Chondrocyte (in vitro differentiated cells): ENCODE measurements at regions not wholly inside any gene's neighbourhood (a gene's known extent, or its start where the extent isn't known, plus 50 kb on each side); places are given as distances from the start of the nearest gene placed in this dataset.

ENCODE experiments used
- DNase-seq: peaks from one replicate; pipeline ENCODE4 v3.0.0; 2021; ENCODE audit warnings: mixed read lengths, low spot score
- H3K27ac Mint-ChIP-seq: one replicate; pipeline ENCODE4 v1.8.0; 2021; ENCODE audit warnings: mild to moderate bottlenecking, moderate library complexity, mixed read lengths; ENCODE audit not compliant: unreplicated experiment
- H3K27me3 Mint-ChIP-seq: 2 replicates; pipeline ENCODE4 v1.8.0; 2021; ENCODE audit warnings: low read depth, mixed read lengths
- H3K36me3 Mint-ChIP-seq: 2 replicates; pipeline ENCODE4 v1.8.0; 2021; ENCODE audit warnings: low read depth, mixed read lengths
- H3K4me1 Mint-ChIP-seq: 2 replicates; pipeline ENCODE4 v1.8.0; 2021; ENCODE audit warnings: low read depth, mild to moderate bottlenecking, mixed read lengths
- H3K4me3 Mint-ChIP-seq: one replicate; pipeline ENCODE4 v1.8.0; 2021; ENCODE audit warnings: mild to moderate bottlenecking, moderate library complexity, mixed read lengths; ENCODE audit not compliant: unreplicated experiment
- H3K9me3 Mint-ChIP-seq: 2 replicates; pipeline ENCODE4 v1.8.0; 2021; ENCODE audit warnings: low read depth, mixed read lengths
- TF ChIP-seq, protein P1 (sequence below): fragments of 200-600 bp; sonication (generic); IDR thresholded peaks from 2 replicates; pipeline ENCODE4 v1.5.0; 2021; ENCODE audit warnings: antibody characterized with exemption, mild to moderate bottlenecking, moderate library complexity

DNA sequence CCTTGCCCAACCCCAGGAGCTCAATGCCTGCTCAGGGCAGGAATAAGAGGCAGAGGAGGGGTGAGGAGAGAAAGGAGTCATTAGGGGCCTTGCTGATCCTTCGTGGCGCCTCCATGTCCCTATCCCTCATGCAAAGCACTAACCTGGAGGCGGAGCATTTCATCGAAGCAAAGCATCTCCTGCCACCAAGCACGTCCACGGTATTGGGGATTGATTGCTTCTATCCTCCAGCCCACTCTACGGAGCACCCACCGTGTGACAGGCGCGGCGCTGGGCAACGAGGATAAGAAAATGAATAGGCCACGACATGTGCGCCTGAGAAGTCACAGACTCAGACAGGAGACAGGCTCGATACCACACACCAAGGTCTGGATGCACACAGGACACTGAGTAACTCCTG lies 67.0 kb downstream of the IGLL1 start:
- Mint-ChIP-seq H3K27ac (no peak overlapping the region), H3K36me3 (no peaks in the 10 kb centered on the region), H3K27me3 (no peaks in the 10 kb centered on the region), H3K9me3 (no peaks in the 10 kb centered on the region), H3K4me3 (no peak overlapping the region), H3K4me1 (no peaks in the 10 kb centered on the region)
- DNase-seq: no peak
- TF ChIP-seq, protein P1, sequence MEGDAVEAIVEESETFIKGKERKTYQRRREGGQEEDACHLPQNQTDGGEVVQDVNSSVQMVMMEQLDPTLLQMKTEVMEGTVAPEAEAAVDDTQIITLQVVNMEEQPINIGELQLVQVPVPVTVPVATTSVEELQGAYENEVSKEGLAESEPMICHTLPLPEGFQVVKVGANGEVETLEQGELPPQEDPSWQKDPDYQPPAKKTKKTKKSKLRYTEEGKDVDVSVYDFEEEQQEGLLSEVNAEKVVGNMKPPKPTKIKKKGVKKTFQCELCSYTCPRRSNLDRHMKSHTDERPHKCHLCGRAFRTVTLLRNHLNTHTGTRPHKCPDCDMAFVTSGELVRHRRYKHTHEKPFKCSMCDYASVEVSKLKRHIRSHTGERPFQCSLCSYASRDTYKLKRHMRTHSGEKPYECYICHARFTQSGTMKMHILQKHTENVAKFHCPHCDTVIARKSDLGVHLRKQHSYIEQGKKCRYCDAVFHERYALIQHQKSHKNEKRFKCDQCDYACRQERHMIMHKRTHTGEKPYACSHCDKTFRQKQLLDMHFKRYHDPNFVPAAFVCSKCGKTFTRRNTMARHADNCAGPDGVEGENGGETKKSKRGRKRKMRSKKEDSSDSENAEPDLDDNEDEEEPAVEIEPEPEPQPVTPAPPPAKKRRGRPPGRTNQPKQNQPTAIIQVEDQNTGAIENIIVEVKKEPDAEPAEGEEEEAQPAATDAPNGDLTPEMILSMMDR: no peak

DNA sequence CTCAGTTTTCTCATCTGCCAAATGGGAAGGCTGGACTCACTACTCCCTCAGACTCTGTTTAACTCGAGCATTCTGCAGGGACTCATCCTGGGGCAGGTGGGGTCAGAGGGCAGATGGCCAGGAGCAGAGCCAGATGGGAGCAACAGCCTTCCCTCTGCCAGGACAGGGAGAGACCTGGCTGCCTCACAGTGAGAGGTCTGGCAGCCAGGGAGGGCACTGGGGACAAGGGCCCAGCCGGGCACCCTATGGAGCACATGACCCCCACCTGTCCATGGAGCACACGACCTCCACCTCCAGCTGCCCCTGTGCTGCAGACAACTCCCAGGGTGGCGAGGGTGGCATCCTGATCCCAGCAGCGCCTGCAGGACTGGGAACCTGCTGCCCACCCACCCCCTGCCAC lies 67.4 kb downstream of the IGLL1 start:
- Mint-ChIP-seq H3K27me3 (no peaks in the 10 kb centered on the region), H3K27ac (no peak overlapping the region), H3K36me3 (no peaks in the 10 kb centered on the region), H3K4me1 (no peaks in the 10 kb centered on the region), H3K9me3 (no peaks in the 10 kb centered on the region), H3K4me3 (no peak overlapping the region)
- TF ChIP-seq, protein P1: no peak
- DNase-seq: no peak

DNA sequence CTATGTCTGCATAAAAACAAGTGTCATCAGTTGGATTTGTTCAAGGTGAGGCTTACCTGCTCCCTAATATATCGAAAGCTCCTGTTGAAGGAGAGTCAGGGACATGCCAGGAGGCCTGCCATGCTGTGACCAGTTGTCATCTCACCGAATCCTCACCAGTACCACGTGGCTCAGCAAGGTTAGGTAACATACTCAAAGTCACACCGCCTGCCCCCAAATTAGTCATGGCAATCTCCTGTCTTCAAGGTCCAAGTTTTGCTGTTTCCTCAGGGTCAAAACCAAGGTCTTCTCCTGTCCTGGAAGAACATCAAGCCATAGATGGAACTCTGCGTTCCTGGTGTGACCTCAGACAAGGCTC lies 67.8 kb downstream of the IGLL1 start:
- TF ChIP-seq, protein P1: no peak
- Mint-ChIP-seq H3K36me3 (no peaks in the 10 kb centered on the region), H3K27ac (no peak overlapping the region), H3K4me1 (no peaks in the 10 kb centered on the region), H3K4me3 (no peak overlapping the region), H3K27me3 (no peaks in the 10 kb centered on the region), H3K9me3 (no peaks in the 10 kb centered on the region)
- DNase-seq: no peak

DNA sequence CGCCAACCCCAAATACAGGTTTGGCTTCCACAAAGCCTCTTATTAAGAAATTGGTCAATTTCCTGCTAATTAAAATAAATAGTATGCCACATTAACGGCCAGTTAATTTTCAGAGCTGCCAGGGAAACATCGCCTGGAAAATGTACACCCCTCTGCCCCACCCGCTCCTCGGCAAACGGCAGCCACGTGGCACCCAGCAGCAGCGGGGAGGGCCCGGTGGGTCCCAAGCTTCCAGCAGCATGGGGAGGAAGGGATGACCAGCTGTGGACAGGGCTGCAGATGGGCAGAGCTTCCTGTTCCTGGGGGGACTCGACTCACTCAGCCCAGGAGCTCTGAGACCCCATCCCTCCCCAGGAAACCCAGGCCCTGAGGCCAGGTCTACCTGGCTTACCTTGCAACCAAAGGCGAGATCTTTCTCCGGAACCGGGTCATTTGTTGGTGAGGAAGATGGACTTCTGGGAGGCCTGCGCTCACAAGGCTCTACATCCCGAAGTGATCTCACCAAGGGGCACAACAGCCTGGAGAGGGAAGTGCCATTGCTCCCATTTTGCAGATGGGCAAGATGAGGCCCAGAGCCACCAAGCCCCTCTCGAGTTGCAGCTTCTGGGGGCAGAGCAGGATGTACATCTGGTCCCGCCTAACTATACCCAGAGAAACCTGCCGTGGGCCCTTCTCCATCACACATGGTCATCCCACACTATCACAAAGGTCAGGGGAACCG lies 68.3 kb downstream of the IGLL1 start:
- H3K27ac Mint-ChIP-seq: no peak overlapping the region
- no peak for DNase-seq
- H3K36me3 Mint-ChIP-seq: no peaks in the 10 kb centered on the region
- no peak overlapping the region for H3K4me3 Mint-ChIP-seq
- no peaks in the 10 kb centered on the region for H3K9me3 Mint-ChIP-seq
- H3K27me3 Mint-ChIP-seq: no peaks in the 10 kb centered on the region
- H3K4me1 Mint-ChIP-seq: no peaks in the 10 kb centered on the region
- TF ChIP-seq, protein P1: no peak

DNA sequence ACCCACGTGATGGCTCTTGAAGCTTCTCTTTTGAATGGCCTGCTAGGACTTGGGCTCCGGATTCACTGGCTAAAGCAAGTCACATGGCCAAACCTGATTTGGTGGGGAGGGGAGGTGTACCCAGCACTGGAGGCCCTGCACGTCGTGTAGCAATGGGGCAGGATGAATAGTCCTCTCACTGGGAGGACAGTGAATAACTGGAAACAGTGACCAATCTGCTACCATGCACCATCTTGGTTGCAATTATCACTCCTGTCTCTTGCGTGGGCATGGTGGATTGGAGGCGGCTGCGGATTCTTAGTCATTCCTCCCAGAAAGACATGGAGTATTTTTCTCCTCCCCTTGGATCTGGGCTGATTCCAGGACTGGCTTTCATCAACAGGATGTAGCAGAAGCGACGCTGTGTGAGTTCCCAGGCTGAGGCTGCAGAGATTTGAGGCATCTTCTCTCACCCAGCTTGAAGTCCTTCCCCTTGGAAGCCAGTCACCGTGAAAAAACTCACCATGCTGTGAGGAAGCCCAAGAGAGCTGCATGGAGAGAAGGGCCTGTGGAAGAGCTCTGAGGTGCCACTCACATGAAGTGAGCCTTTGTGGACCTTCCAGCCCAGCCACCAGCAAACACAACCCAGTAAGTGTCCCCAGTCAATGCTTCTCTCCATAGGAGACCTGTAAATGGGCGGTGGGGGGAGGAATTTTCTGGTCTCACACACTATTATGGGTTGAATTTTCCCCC lies 70.4 kb downstream of the IGLL1 start:
- no peaks in the 10 kb centered on the region for H3K9me3 Mint-ChIP-seq
- H3K27ac Mint-ChIP-seq: no peak overlapping the region
- TF ChIP-seq, protein P1: no peak
- no peak overlapping the region for H3K4me3 Mint-ChIP-seq
- DNase-seq: no peak
- no peaks in the 10 kb centered on the region for H3K36me3 Mint-ChIP-seq
- no peaks in the 10 kb centered on the region for H3K27me3 Mint-ChIP-seq
- H3K4me1 Mint-ChIP-seq: no peaks in the 10 kb centered on the region
